ENCODE measurements at regions not wholly inside any gene's neighbourhood (a gene's known extent, or its start where the extent isn't known, plus 50 kb on each side); places are given as distances from the start of the nearest gene placed in this dataset.

DNA sequence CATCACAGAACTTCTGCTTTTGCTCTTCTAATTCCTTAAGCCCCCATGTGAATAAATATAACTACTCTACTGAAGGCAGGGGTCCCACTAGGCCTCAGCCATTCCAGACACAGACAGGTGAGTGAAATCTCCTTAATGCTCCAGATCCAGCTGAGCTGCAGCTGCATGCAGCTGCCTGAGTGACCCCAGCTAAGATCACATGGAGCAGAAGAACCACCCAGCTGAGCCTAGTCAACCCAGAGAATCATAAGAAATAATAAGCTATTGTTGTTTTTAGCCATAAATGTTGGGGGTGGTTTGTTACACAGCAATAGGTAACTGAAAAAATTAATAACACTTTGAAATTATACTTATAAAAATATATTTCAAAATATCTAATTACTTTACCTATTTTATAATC, 220.3 kb downstream of the SIPA1L2 start:
- Mint-ChIP-seq H3K4me3 (no peak overlapping the region), H3K27me3 (ENCODE audit: low read depth) (no peaks in the 10 kb centered on the region), H3K36me3 (peaks cover 16% of the 10 kb centered on the region), H3K4me1 (no peaks in the 10 kb centered on the region), H3K27ac (no peak overlapping the region), H3K9me3 (peaks cover 23% of the 10 kb centered on the region)
- no peak for DNase-seq (ENCODE audit: low spot score)
- CTCF ChIA-PET, result no interaction called here
- POLR2A ChIA-PET, result interaction anchor here (0.6 kb wide), 1 partner anchor 44 kb away, joined by 6 read pairs; no protein-coding TSS in a partner anchor
- no peak for ATAC-seq
- TF ChIP-seq, protein P1, sequence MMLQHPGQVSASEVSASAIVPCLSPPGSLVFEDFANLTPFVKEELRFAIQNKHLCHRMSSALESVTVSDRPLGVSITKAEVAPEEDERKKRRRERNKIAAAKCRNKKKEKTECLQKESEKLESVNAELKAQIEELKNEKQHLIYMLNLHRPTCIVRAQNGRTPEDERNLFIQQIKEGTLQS (CRISPR knock-in tag; conservative IDR thresholded peaks at IDR 0.05), result no peak
- no peak for TF ChIP-seq KAT7 (CRISPR knock-in tag; IDR thresholded peaks at IDR 0.05; ENCODE audit: borderline replicate concordance)
- TF ChIP-seq, protein P2, sequence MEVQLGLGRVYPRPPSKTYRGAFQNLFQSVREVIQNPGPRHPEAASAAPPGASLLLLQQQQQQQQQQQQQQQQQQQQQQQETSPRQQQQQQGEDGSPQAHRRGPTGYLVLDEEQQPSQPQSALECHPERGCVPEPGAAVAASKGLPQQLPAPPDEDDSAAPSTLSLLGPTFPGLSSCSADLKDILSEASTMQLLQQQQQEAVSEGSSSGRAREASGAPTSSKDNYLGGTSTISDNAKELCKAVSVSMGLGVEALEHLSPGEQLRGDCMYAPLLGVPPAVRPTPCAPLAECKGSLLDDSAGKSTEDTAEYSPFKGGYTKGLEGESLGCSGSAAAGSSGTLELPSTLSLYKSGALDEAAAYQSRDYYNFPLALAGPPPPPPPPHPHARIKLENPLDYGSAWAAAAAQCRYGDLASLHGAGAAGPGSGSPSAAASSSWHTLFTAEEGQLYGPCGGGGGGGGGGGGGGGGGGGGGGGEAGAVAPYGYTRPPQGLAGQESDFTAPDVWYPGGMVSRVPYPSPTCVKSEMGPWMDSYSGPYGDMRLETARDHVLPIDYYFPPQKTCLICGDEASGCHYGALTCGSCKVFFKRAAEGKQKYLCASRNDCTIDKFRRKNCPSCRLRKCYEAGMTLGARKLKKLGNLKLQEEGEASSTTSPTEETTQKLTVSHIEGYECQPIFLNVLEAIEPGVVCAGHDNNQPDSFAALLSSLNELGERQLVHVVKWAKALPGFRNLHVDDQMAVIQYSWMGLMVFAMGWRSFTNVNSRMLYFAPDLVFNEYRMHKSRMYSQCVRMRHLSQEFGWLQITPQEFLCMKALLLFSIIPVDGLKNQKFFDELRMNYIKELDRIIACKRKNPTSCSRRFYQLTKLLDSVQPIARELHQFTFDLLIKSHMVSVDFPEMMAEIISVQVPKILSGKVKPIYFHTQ (CRISPR knock-in tag; IDR thresholded peaks at IDR 0.05), result no peak
- TF ChIP-seq ZNF396 (CRISPR knock-in tag; IDR thresholded peaks at IDR 0.05; ENCODE audit: borderline replicate concordance), result no peak
- TF ChIP-seq TP53 (CRISPR knock-in tag; IDR thresholded peaks at IDR 0.05), result no peak
- TF ChIP-seq NFE2L1 (CRISPR knock-in tag; IDR thresholded peaks at IDR 0.05), result no peak
- no peak for TF ChIP-seq TCF7 (CRISPR knock-in tag; IDR thresholded peaks at IDR 0.05; ENCODE audit: low read depth)
- TF ChIP-seq, protein P3, sequence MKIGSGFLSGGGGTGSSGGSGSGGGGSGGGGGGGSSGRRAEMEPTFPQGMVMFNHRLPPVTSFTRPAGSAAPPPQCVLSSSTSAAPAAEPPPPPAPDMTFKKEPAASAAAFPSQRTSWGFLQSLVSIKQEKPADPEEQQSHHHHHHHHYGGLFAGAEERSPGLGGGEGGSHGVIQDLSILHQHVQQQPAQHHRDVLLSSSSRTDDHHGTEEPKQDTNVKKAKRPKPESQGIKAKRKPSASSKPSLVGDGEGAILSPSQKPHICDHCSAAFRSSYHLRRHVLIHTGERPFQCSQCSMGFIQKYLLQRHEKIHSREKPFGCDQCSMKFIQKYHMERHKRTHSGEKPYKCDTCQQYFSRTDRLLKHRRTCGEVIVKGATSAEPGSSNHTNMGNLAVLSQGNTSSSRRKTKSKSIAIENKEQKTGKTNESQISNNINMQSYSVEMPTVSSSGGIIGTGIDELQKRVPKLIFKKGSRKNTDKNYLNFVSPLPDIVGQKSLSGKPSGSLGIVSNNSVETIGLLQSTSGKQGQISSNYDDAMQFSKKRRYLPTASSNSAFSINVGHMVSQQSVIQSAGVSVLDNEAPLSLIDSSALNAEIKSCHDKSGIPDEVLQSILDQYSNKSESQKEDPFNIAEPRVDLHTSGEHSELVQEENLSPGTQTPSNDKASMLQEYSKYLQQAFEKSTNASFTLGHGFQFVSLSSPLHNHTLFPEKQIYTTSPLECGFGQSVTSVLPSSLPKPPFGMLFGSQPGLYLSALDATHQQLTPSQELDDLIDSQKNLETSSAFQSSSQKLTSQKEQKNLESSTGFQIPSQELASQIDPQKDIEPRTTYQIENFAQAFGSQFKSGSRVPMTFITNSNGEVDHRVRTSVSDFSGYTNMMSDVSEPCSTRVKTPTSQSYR (CRISPR knock-in tag; IDR thresholded peaks at IDR 0.05), result no peak
- TF ChIP-seq, protein P4, sequence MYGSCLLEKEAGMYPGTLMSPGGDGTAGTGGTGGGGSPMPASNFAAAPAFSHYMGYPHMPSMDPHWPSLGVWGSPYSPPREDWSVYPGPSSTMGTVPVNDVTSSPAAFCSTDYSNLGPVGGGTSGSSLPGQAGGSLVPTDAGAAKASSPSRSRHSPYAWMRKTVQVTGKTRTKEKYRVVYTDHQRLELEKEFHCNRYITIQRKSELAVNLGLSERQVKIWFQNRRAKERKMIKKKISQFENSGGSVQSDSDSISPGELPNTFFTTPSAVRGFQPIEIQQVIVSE (CRISPR knock-in tag; IDR thresholded peaks at IDR 0.05; ENCODE audit: borderline replicate concordance), result no peak
- no peak for TF ChIP-seq CREB1 (CRISPR knock-in tag; IDR thresholded peaks at IDR 0.05)
- TF ChIP-seq, protein P5, sequence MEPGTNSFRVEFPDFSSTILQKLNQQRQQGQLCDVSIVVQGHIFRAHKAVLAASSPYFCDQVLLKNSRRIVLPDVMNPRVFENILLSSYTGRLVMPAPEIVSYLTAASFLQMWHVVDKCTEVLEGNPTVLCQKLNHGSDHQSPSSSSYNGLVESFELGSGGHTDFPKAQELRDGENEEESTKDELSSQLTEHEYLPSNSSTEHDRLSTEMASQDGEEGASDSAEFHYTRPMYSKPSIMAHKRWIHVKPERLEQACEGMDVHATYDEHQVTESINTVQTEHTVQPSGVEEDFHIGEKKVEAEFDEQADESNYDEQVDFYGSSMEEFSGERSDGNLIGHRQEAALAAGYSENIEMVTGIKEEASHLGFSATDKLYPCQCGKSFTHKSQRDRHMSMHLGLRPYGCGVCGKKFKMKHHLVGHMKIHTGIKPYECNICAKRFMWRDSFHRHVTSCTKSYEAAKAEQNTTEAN (CRISPR knock-in tag; IDR thresholded peaks at IDR 0.05), result no peak
- no peak for TF ChIP-seq HMGA2 (CRISPR knock-in tag; IDR thresholded peaks at IDR 0.05)
- TF ChIP-seq, protein P6, sequence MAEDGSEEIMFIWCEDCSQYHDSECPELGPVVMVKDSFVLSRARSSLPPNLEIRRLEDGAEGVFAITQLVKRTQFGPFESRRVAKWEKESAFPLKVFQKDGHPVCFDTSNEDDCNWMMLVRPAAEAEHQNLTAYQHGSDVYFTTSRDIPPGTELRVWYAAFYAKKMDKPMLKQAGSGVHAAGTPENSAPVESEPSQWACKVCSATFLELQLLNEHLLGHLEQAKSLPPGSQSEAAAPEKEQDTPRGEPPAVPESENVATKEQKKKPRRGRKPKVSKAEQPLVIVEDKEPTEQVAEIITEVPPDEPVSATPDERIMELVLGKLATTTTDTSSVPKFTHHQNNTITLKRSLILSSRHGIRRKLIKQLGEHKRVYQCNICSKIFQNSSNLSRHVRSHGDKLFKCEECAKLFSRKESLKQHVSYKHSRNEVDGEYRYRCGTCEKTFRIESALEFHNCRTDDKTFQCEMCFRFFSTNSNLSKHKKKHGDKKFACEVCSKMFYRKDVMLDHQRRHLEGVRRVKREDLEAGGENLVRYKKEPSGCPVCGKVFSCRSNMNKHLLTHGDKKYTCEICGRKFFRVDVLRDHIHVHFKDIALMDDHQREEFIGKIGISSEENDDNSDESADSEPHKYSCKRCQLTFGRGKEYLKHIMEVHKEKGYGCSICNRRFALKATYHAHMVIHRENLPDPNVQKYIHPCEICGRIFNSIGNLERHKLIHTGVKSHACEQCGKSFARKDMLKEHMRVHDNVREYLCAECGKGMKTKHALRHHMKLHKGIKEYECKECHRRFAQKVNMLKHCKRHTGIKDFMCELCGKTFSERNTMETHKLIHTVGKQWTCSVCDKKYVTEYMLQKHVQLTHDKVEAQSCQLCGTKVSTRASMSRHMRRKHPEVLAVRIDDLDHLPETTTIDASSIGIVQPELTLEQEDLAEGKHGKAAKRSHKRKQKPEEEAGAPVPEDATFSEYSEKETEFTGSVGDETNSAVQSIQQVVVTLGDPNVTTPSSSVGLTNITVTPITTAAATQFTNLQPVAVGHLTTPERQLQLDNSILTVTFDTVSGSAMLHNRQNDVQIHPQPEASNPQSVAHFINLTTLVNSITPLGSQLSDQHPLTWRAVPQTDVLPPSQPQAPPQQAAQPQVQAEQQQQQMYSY (CRISPR knock-in tag; IDR thresholded peaks at IDR 0.05), result no peak
- TF ChIP-seq, protein P7, sequence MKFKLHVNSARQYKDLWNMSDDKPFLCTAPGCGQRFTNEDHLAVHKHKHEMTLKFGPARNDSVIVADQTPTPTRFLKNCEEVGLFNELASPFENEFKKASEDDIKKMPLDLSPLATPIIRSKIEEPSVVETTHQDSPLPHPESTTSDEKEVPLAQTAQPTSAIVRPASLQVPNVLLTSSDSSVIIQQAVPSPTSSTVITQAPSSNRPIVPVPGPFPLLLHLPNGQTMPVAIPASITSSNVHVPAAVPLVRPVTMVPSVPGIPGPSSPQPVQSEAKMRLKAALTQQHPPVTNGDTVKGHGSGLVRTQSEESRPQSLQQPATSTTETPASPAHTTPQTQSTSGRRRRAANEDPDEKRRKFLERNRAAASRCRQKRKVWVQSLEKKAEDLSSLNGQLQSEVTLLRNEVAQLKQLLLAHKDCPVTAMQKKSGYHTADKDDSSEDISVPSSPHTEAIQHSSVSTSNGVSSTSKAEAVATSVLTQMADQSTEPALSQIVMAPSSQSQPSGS (CRISPR knock-in tag; IDR thresholded peaks at IDR 0.05; ENCODE audit: borderline replicate concordance, low read depth), result no peak
- no peak for TF ChIP-seq GTF2I (CRISPR knock-in tag; conservative IDR thresholded peaks at IDR 0.05)
- TF ChIP-seq, protein P8, sequence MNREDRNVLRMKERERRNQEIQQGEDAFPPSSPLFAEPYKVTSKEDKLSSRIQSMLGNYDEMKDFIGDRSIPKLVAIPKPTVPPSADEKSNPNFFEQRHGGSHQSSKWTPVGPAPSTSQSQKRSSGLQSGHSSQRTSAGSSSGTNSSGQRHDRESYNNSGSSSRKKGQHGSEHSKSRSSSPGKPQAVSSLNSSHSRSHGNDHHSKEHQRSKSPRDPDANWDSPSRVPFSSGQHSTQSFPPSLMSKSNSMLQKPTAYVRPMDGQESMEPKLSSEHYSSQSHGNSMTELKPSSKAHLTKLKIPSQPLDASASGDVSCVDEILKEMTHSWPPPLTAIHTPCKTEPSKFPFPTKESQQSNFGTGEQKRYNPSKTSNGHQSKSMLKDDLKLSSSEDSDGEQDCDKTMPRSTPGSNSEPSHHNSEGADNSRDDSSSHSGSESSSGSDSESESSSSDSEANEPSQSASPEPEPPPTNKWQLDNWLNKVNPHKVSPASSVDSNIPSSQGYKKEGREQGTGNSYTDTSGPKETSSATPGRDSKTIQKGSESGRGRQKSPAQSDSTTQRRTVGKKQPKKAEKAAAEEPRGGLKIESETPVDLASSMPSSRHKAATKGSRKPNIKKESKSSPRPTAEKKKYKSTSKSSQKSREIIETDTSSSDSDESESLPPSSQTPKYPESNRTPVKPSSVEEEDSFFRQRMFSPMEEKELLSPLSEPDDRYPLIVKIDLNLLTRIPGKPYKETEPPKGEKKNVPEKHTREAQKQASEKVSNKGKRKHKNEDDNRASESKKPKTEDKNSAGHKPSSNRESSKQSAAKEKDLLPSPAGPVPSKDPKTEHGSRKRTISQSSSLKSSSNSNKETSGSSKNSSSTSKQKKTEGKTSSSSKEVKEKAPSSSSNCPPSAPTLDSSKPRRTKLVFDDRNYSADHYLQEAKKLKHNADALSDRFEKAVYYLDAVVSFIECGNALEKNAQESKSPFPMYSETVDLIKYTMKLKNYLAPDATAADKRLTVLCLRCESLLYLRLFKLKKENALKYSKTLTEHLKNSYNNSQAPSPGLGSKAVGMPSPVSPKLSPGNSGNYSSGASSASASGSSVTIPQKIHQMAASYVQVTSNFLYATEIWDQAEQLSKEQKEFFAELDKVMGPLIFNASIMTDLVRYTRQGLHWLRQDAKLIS (CRISPR knock-in tag; IDR thresholded peaks at IDR 0.05; ENCODE audit: borderline replicate concordance), result no peak
- TF ChIP-seq, protein P9, sequence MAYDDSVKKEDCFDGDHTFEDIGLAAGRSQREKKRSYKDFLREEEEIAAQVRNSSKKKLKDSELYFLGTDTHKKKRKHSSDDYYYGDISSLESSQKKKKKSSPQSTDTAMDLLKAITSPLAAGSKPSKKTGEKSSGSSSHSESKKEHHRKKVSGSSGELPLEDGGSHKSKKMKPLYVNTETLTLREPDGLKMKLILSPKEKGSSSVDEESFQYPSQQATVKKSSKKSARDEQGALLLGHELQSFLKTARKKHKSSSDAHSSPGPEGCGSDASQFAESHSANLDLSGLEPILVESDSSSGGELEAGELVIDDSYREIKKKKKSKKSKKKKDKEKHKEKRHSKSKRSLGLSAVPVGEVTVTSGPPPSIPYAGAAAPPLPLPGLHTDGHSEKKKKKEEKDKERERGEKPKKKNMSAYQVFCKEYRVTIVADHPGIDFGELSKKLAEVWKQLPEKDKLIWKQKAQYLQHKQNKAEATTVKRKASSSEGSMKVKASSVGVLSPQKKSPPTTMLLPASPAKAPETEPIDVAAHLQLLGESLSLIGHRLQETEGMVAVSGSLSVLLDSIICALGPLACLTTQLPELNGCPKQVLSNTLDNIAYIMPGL (CRISPR knock-in tag; IDR thresholded peaks at IDR 0.05), result no peak
- no peak for TF ChIP-seq ZNF232 (CRISPR knock-in tag; IDR thresholded peaks at IDR 0.05)
- no peak for TF ChIP-seq RELA (CRISPR knock-in tag; IDR thresholded peaks at IDR 0.05; ENCODE audit: borderline replicate concordance)
